ENCODE measurements at regions not wholly inside any gene's neighbourhood (a gene's known extent, or its start where the extent isn't known, plus 50 kb on each side); places are given as distances from the start of the nearest gene placed in this dataset.

- no peak for TF ChIP-seq CTCF (IDR thresholded peaks at IDR 0.05)
- TF ChIP-seq POLR2A (IDR thresholded peaks at IDR 0.05) = no peak
Measured at GRCh38 chr6:66896415-66896814, 1189.4 kb upstream of the EYS start.
